Stimulated activated CD4-positive, alpha-beta T cell treated with anti-CD3 and anti-CD28 coated beads, TNF-alpha, amount 100 ng/mL, for 4 hours (primary cell): ENCODE measurements at regions not wholly inside any gene's neighbourhood (a gene's known extent, or its start where the extent isn't known, plus 50 kb on each side); places are given as distances from the start of the nearest gene placed in this dataset.

Experiments used
- DNase-seq, 3 experiments: peaks; one replicate each; pipeline ENCODE4 v3.0.0-alpha.2; 2020; ENCODE audit warnings: low read depth in 3 of 3

- DNase-seq = no peak
These were observed 86.0 kb upstream of the TP53I11 start for GRCh38 chr11:45036733-45037132.

- no peak for DNase-seq
These were observed 86.8 kb upstream of the TP53I11 start for GRCh38 chr11:45037434-45038005.

- no peak for DNase-seq
These were observed 88.2 kb upstream of the TP53I11 start for GRCh38 chr11:45038923-45039322.

GRCh38 chr11:45041596-45041995 lies 90.9 kb upstream of the TP53I11 start:
- no peak for DNase-seq

GRCh38 chr11:45042560-45042959 lies 91.9 kb upstream of the TP53I11 start:
- DNase-seq = no peak

- no peak for DNase-seq
These were observed 93.2 kb upstream of the TP53I11 start for GRCh38 chr11:45043755-45044475.

DNA sequence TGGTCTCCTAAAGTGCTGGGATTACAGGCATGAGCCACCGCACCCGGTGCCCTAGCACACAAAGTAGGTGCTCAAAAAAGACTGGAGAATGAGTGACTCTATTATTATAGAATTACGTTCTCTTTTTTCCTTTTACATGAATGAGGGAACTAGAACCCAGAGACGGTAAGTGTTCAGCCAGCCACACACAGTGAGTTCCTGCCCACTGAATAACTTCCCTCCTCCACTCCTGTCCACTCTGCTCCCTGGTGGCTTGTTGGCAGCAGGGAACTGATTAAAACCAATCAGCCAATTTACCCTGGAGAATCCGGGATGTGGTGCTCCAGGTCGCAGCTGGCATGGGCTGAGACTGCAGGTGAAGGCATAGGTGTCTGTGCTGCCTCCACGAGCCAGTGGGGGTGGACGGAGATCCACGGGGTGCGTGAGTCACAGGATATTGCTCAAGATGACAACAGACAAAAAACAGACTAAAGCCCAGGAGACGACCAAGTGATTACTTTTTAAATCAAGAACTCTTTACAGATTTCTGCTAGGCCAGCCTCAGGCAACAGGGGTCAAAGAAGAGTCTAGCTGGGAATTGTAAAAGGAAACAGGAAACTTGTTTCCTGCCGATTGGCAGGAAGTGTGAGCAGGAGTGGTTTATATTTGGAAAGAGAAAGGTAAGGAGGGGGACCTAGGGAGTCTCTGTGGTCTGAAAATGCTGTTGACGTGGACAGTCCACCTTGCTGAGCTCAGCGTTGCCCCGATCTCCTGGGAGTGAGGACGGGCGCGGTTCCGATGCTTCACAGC lies 95.2 kb upstream of the TP53I11 start:
- peak in 1 of 3 experiments; percentile 6 for DNase-seq

- DNase-seq = no peak
These were observed 97.7 kb upstream of the TP53I11 start for GRCh38 chr11:45048313-45048841.

DNA sequence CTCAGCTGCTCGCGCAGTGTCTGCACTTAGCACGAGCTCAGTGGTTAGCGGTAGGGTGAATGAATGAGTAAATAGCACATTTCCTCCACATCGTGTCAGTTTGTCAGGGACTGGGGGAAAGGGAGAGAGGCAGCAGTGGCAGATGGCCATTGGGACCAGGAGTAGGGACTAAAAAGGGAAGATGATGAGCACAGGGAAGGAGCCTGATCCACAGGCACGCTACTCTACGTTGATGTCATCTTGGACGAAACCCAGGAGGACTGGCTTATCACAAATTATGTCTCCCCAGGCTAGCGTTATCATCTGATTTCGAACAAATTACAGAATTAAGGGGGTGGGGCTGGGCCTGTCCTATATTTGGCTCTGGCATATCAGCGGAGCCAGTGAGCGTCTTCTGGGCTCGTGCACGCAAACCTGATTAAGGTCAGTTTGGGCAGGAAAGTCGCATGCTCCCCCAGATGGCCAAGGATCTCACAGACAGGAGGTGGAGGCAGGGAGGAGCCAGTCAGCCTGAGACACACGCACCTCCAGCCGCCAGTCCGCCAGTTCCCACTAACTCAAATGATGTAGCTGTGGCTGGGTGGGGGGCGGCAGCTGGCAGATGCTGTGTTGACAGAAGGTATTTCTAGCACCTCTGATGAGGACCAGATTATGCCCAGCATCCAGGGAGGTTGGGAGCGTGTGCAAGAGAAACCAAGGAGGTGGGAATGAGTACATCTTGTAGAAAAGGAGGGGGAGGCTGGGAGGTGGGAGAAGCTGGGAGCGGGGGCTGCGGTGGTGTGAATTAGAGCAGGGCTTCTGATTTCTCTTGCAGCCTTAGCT lies 97.4 kb upstream of the PRDM11 start:
- no peak for DNase-seq

DNA sequence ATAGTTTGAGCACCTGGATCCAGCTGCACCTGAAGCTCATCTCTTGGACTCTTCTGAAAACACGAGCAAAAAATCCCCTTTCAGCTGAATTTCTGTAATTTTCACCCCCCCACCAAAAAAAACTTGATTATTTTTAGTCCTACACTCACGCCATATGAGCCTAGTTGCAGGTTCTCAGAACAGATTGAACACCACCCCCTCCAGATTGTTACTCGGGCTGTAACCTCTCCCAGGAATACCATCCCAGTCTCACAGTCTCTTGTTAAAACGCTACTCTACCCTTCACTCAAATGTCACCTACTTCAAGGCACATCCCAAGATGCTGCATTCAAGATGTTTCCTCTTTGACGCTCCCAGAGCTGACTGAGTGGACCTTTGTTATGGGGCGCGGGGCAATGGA lies 96.3 kb upstream of the PRDM11 start:
- no peak for DNase-seq

DNA sequence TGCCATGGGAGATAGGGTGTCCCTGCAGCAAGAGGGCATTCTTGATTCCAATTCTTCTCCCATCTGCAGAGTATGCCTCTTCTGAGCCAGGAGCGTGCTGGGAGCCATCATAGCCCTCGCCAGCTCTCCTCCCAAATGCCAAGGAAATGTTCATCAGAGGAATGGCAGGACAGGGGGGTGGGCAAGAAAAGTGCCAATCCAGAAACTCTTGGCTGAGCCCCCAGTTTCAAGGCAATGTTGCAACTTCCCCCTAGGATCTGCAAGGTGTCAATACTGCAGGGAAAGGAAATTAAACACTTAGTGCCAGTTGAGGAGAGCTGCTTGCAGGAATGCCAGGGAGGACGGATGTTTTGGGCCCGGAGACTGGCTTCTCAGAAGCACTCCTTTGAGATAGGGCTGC lies 94.8 kb upstream of the PRDM11 start:
- no peak for DNase-seq

DNA sequence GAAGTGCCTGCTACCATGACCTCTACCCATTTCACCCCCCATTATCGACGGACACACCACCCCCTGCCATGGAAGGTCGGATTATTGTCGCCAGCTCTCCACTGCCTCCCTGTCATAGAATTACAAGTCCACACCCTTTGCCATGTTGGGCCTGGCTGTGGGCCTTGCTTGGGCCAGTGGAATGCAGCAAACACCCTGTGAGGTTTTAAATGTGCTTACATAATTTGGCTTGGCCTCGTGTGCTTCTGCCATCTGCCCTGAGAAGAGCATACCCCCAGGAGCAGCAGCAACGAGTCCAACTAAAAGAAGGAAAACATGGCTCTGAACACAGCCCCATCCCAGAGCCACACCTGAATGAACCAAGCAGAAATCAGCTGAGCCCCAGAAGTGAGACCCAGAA lies 94.1 kb upstream of the PRDM11 start:
- DNase-seq = no peak

GRCh38 chr11:45053736-45054446 lies 92.5 kb upstream of the PRDM11 start:
- no peak for DNase-seq

GRCh38 chr11:45054956-45055355 lies 91.5 kb upstream of the PRDM11 start:
- no peak for DNase-seq

DNA sequence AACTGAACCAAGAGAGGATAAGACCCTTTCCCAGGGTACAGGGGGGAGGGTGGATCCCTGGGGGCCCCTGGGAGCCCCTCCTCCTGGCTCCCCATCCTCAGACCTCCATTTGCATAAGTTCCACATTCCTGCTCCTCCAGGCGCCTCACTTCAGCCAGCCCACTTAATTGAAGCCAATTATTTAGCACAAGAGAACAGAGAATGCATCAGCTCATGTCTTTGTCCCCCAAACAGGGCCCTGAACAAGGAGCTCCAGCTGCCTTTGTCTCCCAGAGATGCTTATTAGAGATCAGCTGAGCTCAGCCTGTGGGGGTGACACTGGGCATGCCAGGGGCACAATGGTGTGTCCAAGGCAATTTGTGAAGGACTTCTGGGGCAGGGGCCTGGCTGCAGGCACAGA lies 89.9 kb upstream of the PRDM11 start:
- no peak for DNase-seq

DNA sequence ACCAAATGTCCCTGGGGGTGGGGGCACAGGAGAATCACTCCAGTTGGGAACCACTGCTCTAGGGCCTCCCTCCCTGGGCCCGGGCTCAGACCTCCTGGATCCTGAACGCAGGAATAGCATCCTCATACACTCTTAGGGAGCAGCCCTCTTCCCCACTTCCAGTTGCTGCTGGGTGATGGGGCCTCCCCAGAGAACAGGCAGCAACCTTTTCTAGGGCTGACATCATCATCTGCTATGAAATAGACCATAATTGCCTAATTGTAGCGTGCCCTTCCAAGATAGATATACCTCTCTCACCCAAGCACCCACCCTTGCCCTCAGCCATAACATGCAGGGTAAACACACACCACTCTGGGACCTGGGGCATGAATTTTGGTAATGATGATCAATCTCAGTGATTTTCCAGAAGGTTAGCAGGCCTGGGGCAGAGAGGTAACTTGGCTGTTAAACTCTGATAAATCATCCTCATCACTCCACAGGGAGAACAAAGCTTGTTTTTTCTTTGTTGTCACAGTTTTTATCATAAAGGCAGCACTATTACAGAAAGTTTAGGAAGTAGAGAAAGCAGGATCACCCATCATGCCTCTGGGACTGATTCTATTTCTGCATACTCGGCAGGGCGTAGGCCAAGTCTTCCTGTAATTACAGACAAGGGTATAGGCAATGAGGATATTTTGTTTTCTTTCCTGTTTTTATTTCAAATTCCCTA lies 88.3 kb upstream of the PRDM11 start:
- DNase-seq = no peak

GRCh38 chr11:45058647-45058950 lies 87.8 kb upstream of the PRDM11 start:
- DNase-seq = no peak

- no peak for DNase-seq
These were observed 85.7 kb upstream of the PRDM11 start for GRCh38 chr11:45060707-45061106.

DNA sequence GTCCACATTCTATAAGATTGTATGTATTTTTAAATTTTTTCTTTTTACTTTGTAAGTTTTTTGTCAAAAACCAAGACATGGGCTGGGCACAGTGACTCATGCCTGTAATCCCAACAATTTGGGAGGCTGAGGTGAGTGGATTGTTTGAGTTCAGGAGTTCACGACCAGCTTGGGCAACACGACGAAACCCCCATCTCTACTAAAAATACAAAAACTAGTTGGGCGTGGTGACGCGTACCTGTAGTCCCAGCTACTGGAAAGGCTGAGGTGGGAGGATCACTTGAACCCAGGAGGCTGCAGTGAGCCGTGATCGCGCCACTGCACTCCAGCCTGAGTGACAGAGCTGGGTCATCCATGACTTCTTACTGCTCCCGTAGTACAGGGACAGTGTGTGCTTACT lies 84.8 kb upstream of the PRDM11 start:
- no peak for DNase-seq

GRCh38 chr11:45062115-45062514 lies 84.3 kb upstream of the PRDM11 start:
- no peak for DNase-seq
